HEK293T (cell line): ENCODE measurements at regions not wholly inside any gene's neighbourhood (a gene's known extent, or its start where the extent isn't known, plus 50 kb on each side); places are given as distances from the start of the nearest gene placed in this dataset.

Source experiments
- ARNT ChIP-seq: fragments of 450-650 bp; IDR thresholded peaks from 2 replicates; pipeline ENCODE4 v1.6.1; 2017; ENCODE audit warnings: mild to moderate bottlenecking
- BHLHE40 ChIP-seq: fragments of 450-650 bp; IDR thresholded peaks from 2 replicates; pipeline ENCODE4 v1.6.1; 2016; ENCODE audit warnings: mild to moderate bottlenecking, moderate library complexity, borderline replicate concordance
- CTBP1 ChIP-seq: fragments of 450-650 bp; IDR thresholded peaks from 2 replicates; pipeline ENCODE4 v1.6.1; 2016; ENCODE audit warnings: borderline replicate concordance
- ELF4 ChIP-seq: fragments of 450-650 bp; IDR thresholded peaks from 2 replicates; pipeline ENCODE4 v1.6.1; 2017; ENCODE audit warnings: antibody characterized with exemption
- FOXA1 ChIP-seq: fragments of 450-650 bp; IDR thresholded peaks from 2 replicates; pipeline ENCODE4 v1.6.1; 2016; ENCODE audit warnings: mild to moderate bottlenecking
- FOXK2 ChIP-seq: fragments of 450-650 bp; IDR thresholded peaks from 2 replicates; pipeline ENCODE4 v1.6.1; 2016; ENCODE audit warnings: mild to moderate bottlenecking
- HDGF ChIP-seq: fragments of 450-650 bp; IDR thresholded peaks from 2 replicates; pipeline ENCODE4 v1.6.1; 2017; ENCODE audit warnings: antibody characterized with exemption, borderline replicate concordance
- PKNOX1 ChIP-seq: fragments of 450-650 bp; IDR thresholded peaks from 2 replicates; pipeline ENCODE4 v1.6.1; 2016
- SUZ12 ChIP-seq: fragments of 450-650 bp; IDR thresholded peaks from 2 replicates; pipeline ENCODE4 v1.6.1; 2016; ENCODE audit warnings: mild to moderate bottlenecking

- TF ChIP-seq PKNOX1 (no peak), FOXA1 (no peak), CTBP1 (no peak), SUZ12 (no peak), ARNT (no peak), HDGF (no peak), ELF4 (no peak), BHLHE40 (no peak), FOXK2 (no peak)
Observed at GRCh38 chr6:44622956-44623355, 235.4 kb downstream of the CDC5L start.
